Head of caudate nucleus (tissue), 42 donors: ENCODE measurements at regions not wholly inside any gene's neighbourhood (a gene's known extent, or its start where the extent isn't known, plus 50 kb on each side); places are given as distances from the start of the nearest gene placed in this dataset.
"Not testable (repeated sequence)": the region's sequence is repeated elsewhere in the genome, so short reads cannot be mapped to it uniquely, and the experiment has no call there.

ENCODE experiments used
- DNase-seq, 42 donors: peaks; one replicate each; pipeline versions ENCODE4 v3.0.0 to v3.0.0-alpha.2; 2020 to 2021; ENCODE audit warnings: mixed read lengths in 7 of 42
- intact Hi-C: fragments of 100-400 bp; cut with DNase I; formaldehyde crosslinking; loops from one replicate; pipeline ENCODE4 v1.15.0; 2022

DNA sequence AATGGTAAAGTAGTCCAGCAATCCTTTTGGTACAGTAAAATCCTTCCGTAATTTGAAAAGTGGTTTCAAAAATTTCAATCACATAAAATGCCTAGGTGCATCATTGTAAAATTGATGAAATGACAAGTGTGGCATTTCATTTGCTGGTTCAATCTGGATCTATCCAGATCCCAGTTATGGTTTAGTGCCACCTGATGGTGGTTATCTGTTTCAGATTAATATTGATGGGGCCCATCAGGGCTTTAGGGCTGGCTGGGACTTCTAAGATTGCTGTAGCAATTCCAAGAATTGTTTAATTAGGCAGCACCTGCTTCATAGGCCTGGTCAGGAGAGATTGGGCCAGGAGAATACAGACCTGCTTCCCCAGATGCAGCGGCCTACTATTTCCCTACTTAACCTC, 55.5 kb upstream of the PIK3C3 start:
- no peak for DNase-seq
- intact Hi-C loops = no loop called here

DNA sequence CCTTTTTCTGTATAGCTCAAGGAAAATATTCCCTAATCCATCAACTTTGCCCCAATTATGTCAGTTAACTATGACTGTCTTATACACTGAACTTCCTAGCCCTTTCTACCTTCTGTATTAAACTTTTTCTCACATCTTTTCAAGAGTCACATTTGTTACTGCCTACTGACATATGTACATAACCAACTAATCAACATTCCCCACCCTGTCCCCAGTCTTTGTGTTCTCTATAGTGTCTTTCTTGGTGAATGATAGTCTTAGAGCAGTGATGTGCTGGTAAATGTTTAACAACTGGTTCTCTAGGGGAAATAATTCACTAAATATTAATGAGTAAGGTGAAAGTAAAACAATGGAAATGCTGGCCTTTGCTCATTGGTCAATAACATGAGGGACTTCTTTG, 61.6 kb upstream of the PIK3C3 start:
- intact Hi-C loops = no loop called here
- no peak for DNase-seq

DNA sequence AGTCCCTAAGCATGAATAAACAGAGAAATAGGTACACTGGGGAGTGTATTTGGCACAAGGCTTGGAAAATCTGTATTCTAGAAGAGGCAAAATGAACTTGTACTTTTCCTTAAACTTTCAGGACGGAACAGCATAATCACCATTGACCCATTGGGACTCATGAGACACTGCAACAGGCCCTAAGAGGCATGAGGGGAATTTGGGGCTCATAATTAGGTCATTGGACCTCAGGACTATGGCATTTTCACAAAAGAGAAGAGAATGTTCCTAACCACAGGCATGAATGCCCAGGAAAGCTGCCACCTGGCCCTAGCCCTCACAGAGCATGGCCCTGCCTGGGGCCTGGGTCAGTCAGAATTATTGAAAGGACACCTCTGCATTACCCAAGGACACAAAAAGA, 67.9 kb upstream of the PIK3C3 start:
- no peak for DNase-seq
- intact Hi-C loops = no loop called here

DNA sequence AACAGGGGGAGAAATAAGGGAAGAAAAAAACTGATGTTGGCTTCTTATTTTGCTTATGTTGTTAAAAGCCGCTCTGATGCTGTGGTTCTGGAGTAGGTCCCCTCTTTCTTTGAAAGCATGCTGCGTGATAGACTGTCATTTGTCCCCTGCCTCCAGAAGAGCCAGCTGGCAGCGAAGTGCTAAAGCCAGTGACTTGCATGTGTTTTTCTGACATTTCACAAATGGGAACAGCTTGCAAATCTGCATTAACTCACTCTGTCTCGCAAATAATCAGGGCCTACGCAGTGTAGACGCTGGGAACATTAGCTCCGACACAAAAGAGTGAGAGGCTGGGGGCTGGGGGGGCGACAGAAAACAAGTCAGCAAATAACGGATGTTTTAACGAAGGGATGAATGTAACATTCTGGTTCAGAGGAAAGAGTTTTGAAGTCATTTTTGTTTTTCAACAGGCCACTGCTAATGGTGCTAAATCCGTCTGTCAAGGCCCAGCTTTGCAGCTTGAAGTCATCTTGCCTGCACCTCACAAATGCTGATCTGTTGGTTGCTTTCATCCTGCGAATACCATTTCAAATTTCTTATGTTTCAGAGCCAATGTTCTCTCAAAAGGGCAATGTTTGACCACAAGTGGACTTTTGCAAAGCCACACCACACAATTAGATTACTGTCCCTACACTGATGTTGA, 68.8 kb upstream of the PIK3C3 start:
- no peak for DNase-seq
- intact Hi-C loops = no loop called here

DNA sequence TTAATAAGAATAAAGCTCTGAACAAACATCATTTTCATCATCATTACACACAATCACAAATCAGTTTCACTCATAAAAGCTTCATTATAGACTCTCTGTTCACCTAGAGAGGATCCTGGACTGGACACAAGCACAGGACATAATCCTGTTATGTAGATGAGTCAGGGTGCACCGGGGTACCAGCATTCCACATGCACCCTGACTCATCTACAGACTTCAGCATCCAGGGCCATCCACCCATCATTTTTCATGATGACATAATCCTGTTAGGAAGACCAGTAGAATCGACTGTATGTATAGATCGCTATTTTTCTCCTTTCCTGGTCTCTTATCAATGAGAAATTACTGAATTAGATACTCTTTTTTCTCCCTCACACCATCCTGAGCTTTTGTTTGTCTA, 73.7 kb upstream of the PIK3C3 start:
- intact Hi-C loops = no loop called here
- no peak for DNase-seq

DNA sequence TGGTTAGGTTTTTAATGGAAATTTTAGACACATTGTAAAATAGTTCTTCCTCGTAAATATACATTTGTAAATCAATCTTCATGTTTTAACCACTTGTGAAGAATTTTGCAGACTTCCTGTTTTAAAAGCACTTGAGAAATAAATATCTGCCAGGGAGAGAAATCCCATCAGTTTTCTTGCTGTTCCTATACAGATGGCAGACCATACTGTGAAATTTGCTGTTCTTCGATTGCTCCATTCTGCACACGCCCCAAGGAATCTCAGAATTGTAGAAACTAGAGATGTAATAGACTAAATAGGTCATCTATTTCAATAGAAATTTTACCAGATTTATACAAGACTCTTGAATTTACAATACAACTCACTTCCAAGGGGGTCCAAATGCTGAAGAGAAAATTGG, 75.8 kb upstream of the PIK3C3 start:
- DNase-seq = no peak
- intact Hi-C loops = no loop called here

DNA sequence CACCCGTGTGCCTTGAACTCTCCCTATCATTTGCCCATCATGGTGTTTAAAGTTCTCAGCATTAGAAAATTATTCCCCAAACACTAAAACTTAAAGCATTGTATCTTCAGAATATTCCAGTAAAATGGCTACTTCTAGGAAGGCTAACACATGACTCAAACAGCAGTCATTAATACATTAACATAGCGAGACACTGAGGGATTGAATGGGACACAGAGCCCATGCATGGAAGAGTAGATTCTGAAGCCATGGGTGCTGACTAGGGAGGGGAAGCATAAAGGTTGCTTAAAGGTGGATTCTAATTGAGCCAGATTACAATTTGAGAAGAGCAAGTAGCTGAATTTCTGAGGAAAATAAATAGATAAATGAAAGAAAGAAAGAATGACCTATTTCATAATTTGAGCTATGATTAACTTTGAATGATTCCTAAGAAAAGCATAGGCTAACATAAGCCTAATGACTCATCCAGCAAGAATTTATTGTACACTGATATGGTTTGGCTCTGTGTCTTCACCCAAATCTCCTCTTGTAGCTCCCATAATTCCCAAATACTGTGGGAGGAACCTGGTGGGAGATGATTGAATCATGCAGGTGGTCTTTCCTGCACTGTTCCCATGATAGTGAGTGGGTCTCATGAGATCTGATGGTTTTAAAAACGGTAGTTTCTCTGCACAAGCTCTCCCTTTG, 79.8 kb upstream of the PIK3C3 start:
- no peak for DNase-seq
- intact Hi-C loops = no loop called here

DNA sequence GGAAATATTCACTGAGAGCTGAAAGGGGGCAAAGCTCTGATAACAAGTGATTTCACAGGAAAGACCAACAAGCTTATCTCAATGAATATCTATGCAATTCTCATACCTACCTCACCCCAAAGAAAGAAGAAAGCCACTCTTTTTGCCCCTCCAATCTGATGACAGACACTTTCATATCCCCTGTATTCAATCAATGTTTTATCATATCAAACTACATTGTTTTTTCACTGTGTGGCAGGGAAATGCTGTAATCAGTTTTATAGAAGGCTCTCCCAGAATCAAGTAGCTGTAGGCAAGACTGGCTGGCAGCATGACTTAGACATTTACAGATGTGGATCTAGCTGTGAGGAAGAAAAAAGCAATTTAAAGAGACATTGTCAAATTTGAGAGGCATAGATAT, 81.3 kb upstream of the PIK3C3 start:
- intact Hi-C loops = no loop called here
- DNase-seq = no peak

DNA sequence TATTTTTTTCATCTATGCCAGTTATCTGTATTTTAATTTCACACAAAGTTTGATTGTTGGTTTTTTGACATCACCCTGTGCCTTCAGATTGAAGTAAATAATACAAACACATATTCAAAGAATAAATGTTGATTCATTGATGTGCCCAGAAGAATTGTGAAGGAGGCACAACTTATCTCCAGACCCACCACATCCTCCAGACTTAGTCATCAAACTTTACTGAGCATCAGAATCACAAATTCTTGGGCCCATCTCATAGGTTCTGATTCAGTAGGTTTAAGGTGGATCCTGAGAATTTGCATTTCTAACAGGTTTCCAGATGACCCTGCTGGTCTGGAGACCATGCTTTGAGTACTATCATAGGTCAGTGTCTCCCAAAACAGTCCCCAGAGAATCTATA, 82.8 kb upstream of the PIK3C3 start:
- intact Hi-C loops = no loop called here
- DNase-seq = no peak

DNA sequence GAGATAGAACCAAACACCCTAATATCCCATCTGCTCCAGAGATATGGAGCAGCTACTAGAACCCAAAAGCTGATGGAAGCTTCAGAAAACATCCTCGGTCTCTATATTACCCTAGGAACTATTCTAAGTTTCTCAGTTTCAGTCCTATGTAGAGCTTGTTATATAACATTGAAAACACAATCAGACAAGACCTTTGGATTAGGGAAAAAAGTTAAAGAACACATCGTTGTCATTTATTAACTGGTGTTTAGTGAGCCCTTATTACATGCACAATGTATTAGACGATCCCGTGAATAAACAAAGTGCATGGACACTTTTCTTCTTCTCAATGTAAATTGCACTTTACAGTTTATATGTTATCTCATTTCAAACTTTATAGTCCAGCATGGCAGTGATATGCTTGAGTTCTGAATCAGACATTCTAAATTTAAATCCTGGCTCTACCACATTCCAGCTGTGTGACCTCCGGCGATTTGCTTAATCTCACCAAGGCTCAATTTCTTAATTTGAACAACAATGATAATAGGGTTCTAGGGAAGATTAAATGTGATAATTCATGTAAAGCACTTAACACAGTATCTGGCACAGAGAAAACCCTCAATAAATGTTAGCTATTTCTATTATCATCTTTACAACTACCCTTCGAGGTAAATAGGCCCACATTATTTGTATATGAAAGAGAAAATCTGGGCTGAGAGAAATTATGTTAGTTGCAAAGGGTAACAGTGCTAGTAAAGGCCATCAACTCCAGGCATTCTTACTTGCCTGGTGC, 83.6 kb upstream of the PIK3C3 start:
- intact Hi-C loops = no loop called here
- DNase-seq = no peak

DNA sequence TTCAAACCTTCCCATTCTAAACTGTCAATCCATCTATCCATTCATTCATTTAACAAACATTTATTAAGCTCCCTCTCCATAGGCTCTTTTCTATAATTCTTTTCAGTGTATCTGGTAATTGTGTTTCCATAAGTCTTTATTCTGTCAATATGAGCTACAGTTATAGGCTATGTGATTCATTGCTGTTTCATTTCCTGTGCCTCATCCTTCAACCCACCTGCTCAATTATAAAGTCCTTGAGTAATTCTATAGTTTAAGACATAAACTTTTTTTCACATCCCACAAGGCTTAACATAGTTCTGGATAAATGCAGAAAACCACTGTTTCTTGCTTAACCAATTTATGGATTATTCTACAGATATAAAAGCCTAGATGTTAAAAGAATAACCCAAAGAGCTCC, 84.2 kb upstream of the PIK3C3 start:
- intact Hi-C loops = no loop called here

DNA sequence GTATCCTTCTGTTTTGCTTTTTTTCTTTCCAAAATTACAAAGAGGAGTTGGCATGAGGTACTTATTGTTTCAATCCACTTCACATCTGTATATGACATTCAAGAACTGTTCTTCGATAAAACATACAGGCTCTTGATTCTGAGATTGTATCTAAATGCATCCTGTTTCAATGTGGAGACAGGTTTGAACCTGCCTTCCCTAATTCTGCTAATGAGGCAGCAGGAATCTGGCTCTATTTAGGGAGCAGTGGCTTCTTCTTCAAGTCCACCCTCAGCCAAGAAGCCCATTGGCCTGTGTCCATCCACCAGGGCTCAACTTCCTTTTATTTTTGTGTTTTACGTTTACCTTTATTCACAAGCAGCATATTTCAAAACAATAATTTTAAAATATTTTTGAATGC, 84.8 kb upstream of the PIK3C3 start:
- no peak for DNase-seq
- intact Hi-C loops = no loop called here

More for the DNA sequence above, 84.2 kb upstream of the PIK3C3 start:
- no peak for DNase-seq

DNA sequence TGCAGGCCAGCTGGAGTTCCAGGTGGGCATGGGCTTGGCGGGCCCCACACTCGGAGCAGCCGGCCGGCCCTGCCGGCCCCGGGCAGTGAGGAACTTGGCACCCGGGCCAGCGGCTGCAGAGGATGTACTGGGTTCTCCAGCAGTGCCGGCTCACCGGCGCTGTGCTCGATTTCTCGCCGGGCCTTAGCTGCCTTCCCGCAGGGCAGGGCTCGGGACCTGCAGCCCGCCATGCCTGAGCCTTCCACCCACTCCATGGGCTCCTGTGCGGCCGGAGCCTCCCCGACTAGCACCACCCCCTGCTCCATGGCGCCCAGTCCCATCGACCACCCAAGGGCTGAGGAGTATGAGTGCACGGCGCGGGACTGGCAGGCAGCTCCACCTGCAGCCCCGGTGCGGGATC, 89.2 kb upstream of the PIK3C3 start:
- DNase-seq, intact Hi-C loops: not testable (repeated sequence)

DNA sequence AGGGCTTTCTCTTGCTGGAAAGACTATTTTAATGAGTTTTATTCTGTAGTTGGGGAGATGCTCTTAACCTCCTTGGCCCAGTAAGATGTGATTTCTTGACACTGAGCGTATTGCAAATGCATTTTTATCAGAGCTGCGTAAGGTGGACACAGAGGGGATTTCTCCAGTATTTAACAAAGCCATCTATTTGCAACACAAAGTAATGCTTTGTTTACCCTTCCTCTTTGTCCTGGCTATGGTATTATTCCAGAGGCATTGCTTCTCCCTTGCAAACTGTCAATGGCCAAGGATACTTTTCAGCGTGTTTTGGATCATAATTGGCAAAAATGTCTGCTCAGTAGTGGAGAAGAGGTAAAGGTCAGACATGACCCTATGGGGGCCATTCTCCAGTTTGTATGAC, 90.8 kb upstream of the PIK3C3 start:
- intact Hi-C loops = no loop called here
- no peak for DNase-seq

DNA sequence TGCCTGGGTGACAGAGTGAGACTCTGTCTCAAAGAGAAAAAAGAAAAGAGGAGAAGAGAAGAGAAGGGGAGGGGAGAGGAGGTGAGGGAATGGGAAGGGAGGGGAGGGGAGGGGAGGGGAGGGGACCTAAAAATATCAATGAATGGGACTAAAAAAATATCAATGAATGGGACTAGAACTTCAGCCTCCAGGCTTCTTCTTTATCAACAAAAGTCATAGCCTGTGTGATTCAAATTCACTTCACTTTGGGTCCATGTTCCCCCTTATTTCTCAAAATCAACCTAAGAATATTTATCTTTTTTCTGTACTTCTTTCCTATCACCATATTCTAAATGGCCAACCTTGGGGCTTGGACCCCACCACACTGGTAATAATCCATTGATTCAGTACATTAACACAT, 92.1 kb upstream of the PIK3C3 start:
- intact Hi-C loops = no loop called here
- no peak for DNase-seq

DNA sequence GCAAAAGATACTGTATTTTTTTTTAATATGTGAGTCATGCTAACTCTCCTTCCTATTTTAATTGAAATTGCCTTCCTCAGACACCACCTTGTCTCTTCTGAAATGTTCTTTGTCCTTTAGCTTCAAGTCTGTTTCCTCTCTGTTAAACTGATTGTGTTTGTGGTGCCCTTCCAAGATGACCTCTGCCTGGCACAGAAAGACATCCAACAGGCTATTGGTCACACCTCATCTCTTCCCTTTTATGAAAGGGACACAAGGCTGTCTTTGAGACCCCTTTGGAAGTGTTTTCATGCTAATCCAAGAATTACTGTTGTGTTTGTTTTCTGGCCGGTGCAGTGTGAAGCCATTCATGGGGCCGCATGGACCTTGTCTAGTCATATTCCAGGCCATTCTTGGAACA, 94.0 kb upstream of the PIK3C3 start:
- no peak for DNase-seq
- intact Hi-C loops = no loop called here

DNA sequence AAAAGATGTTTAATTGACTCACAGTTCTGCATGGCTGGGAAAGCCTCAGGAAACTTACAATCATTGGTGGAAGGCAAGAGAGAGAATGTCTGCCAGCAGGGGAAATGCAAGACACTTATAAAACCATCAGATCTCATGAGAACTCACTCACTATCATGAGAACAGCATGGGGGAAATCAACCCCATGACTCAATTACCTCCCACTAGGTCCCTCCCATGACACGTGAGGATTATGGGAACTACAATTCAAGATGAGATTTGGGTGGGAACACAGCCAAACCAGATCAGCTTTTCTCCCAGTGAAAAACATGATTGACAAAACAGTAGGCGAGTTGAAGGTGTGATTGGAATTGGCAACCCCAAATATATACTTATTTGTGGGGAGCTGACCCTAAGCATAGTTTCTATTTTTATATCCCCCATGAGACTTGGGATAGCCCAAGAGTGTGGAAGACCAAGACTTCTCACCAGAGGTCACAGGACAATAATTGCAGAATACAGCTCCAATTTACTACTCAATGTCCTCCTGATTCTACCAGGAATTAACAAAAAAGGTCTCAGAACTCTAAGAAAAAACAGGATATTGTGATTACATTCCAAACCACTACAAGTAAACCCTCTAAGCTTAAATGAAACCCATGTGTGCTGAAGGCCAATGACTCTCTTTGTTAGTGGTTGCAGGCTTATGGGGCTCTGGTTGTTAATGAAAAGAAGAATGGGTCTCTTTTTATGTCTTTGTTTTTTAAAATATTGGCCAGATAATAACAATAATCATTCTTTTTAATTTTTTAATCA, 96.1 kb upstream of the PIK3C3 start:
- no peak for DNase-seq
- intact Hi-C loops = no loop called here

DNA sequence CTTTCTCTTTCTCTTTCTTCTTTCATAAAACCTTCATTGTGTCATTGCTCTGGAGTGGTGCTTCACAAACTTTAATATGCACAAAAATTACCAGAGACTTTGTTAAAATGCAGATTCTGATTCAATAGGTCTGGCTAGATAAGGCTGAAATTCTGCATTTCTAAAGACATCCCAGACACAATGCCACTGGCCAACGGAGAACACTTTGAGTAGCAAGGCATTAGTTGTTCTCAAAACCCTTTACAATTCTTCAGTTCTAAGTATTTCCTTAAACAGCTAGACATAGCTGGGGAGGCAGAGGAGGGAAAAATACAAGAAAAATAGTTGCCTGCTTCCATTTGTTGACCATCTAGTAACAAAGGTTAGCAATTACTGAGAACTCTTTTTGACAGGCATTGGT, 101.8 kb upstream of the PIK3C3 start:
- intact Hi-C loops = no loop called here
- no peak for DNase-seq

DNA sequence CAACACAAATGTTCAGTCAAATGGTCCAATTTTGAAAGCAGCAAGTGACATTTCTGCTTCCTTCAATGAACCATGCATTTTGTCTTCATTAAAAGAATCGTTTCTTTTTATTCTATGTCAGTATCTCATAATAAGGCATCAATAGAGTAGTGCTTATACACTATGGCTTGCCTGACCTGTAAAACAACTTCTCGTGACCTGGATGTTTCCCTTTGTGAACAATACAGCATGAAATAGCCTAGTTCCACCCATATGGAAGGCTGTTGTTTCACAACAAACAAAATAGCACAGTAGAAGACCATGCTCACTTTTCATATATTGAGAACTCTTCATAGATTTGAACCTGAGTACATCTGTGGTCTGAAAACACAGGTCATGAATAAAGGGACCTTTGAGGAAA, 104.3 kb upstream of the PIK3C3 start:
- DNase-seq = no peak
- intact Hi-C loops = no loop called here

DNA sequence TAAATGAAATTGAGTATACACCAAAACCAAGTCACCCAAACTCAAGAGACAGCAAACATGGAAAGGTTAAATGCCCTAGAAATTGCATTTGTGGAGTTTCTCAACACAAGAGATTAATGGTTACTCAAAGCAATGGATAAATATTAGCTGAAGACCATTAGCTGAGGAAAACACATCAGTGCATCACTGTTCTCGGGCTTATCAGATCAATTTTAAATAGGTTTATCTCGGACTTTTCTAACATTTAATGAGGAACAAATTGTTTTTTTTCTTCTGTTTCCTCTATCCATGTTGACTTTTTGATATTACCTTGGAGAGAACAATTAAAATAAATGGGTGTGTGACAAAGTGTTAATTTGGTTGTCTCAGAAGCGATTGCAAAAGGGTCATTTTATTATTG, 105.4 kb upstream of the PIK3C3 start:
- intact Hi-C loops = no loop called here
- no peak for DNase-seq
